ENCODE measurements at regions not wholly inside any gene's neighbourhood (a gene's known extent, or its start where the extent isn't known, plus 50 kb on each side); places are given as distances from the start of the nearest gene placed in this dataset.

DNA sequence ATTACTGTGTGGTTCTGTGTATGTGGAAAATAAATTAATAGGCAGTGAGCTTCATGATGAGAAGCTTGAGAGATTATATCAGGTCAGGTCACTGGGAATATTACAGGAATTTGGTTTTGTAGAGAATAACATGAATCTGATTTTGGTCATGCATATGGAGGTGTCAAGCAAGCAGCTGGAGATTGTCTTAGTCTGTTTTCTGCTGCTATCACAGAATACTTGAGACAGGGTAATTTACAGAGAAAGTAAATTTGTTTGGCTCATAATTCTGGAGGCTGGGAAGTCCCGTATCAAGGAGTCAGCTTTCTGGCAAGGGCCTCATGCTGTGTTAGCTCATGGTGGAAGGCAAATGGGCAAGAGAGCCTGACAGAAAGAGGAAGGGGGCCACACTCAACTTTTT, 120.7 kb upstream of the FAM3C start:
- TF ChIP-seq, protein P1, sequence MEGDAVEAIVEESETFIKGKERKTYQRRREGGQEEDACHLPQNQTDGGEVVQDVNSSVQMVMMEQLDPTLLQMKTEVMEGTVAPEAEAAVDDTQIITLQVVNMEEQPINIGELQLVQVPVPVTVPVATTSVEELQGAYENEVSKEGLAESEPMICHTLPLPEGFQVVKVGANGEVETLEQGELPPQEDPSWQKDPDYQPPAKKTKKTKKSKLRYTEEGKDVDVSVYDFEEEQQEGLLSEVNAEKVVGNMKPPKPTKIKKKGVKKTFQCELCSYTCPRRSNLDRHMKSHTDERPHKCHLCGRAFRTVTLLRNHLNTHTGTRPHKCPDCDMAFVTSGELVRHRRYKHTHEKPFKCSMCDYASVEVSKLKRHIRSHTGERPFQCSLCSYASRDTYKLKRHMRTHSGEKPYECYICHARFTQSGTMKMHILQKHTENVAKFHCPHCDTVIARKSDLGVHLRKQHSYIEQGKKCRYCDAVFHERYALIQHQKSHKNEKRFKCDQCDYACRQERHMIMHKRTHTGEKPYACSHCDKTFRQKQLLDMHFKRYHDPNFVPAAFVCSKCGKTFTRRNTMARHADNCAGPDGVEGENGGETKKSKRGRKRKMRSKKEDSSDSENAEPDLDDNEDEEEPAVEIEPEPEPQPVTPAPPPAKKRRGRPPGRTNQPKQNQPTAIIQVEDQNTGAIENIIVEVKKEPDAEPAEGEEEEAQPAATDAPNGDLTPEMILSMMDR (IDR thresholded peaks at IDR 0.05) = no peak
- TF ChIP-seq EZH2phosphoT487 (IDR thresholded peaks at IDR 0.05; ENCODE audit: borderline replicate concordance, low read depth) = no peak
- TF ChIP-seq JUND (IDR thresholded peaks at IDR 0.05) = no peak
- no peak for TF ChIP-seq SIN3A (IDR thresholded peaks at IDR 0.05; ENCODE audit: borderline replicate concordance, low read depth, low read length)
- no peak for TF ChIP-seq NFIC (IDR thresholded peaks at IDR 0.05; ENCODE audit: borderline replicate concordance)
- TF ChIP-seq YY1 (IDR thresholded peaks at IDR 0.05; ENCODE audit: low read depth) = no peak
- no peak for TF ChIP-seq RCOR1 (IDR thresholded peaks at IDR 0.05; ENCODE audit: low read length)
- no peak for TF ChIP-seq GATA2 (CRISPR knock-in tag; IDR thresholded peaks at IDR 0.05)
- TF ChIP-seq USF1 (IDR thresholded peaks at IDR 0.05; ENCODE audit: borderline replicate concordance, low read depth) = no peak
- TF ChIP-seq EP300 (IDR thresholded peaks at IDR 0.05; ENCODE audit: borderline replicate concordance in 1 of 2, low read depth in 1 of 2, low read length in 1 of 2) = no peak
- no peak for TF ChIP-seq POLR2AphosphoS5 (IDR thresholded peaks at IDR 0.05; ENCODE audit: low read depth, low read length)
- TF ChIP-seq MXI1 (IDR thresholded peaks at IDR 0.05; ENCODE audit: low read depth, low read length) = no peak

Measured in SK-N-SH (cell line).